GM23338 (cell line): ENCODE measurements at regions not wholly inside any gene's neighbourhood (a gene's known extent, or its start where the extent isn't known, plus 50 kb on each side); places are given as distances from the start of the nearest gene placed in this dataset.

Experiments
- ATAC-seq: fragments of 200-7000 bp; cut with Tn5 transposase; 3 replicates; pipeline ENCODE4 v1.9.1; 2020
- DNase-seq: peaks from one replicate; pipeline ENCODE4 v3.0.0-alpha.2; 2015; ENCODE audit warnings: low spot score
- H2AFZ ChIP-seq: fragments of 200-600 bp; sonication (generic); 2 replicates; pipeline ENCODE4 v1.8.0; 2016; ENCODE audit warnings: antibody characterized with exemption, mild to moderate bottlenecking, moderate library complexity
- H3F3A ChIP-seq: fragments of 200-600 bp; sonication (generic); replicated peaks from 2 replicates; pipeline ENCODE4 v1.8.0; 2017; ENCODE audit warnings: antibody characterized with exemption, mixed run types, low read depth
- H3K27ac ChIP-seq: fragments of 200-600 bp; sonication (generic); 2 replicates; pipeline ENCODE4 v1.6.1; 2016; ENCODE audit warnings: low read depth
- H3K27me3 ChIP-seq: fragments of 200-600 bp; sonication (generic); 2 replicates; pipeline ENCODE4 v1.8.0; 2016; ENCODE audit warnings: mild to moderate bottlenecking, mixed run types, moderate library complexity; ENCODE audit not compliant: insufficient read depth
- H3K36me3 ChIP-seq: fragments of 200-600 bp; sonication (generic); 2 replicates; pipeline ENCODE4 v1.8.0; 2016; ENCODE audit warnings: mild to moderate bottlenecking; ENCODE audit not compliant: insufficient read depth
- H3K4me1 ChIP-seq: fragments of 200-600 bp; sonication (generic); 2 replicates; pipeline ENCODE4 v1.8.0; 2016; ENCODE audit warnings: mild to moderate bottlenecking, moderate library complexity; ENCODE audit not compliant: insufficient read depth
- H3K4me2 ChIP-seq: fragments of 200-600 bp; sonication (generic); 2 replicates; pipeline ENCODE4 v1.7.1; 2017; ENCODE audit warnings: mixed run types
- H3K4me3 ChIP-seq: fragments of 200-600 bp; sonication (generic); 2 replicates; pipeline ENCODE4 v1.6.1; 2016; ENCODE audit warnings: mixed run types
- H3K79me2 ChIP-seq: fragments of 200-600 bp; sonication (generic); replicated peaks from 2 replicates; pipeline ENCODE4 v1.8.0; 2017; ENCODE audit warnings: mild to moderate bottlenecking; ENCODE audit not compliant: insufficient read depth
- H3K9me2 ChIP-seq: fragments of 200-600 bp; sonication (generic); 2 replicates; pipeline ENCODE4 v1.8.0; 2017; ENCODE audit not compliant: insufficient read depth
- H4K20me1 ChIP-seq: fragments of 200-600 bp; sonication (generic); replicated peaks from 2 replicates; pipeline ENCODE4 v1.8.0; 2017; ENCODE audit warnings: mild to moderate bottlenecking; ENCODE audit not compliant: insufficient read depth
- H3K27ac Mint-ChIP-seq: 2 replicates; pipeline ENCODE4 v1.8.0; 2020; ENCODE audit warnings: inconsistent platforms, mild to moderate bottlenecking, moderate library complexity, mixed read lengths
- H3K27me3 Mint-ChIP-seq: 3 replicates; pipeline ENCODE4 v1.8.0; 2022; ENCODE audit warnings: low read depth, mild to moderate bottlenecking, moderate library complexity, mixed read lengths, inconsistent platforms; ENCODE audit not compliant: insufficient read depth, poor library complexity
- H3K36me3 Mint-ChIP-seq: 3 replicates; pipeline ENCODE4 v1.8.0; 2021; ENCODE audit warnings: low read depth, mild to moderate bottlenecking, inconsistent platforms, moderate library complexity, mixed read lengths
- H3K4me1 Mint-ChIP-seq: 3 replicates; pipeline ENCODE4 v1.8.0; 2020; ENCODE audit warnings: mild to moderate bottlenecking, inconsistent platforms, mixed read lengths
- H3K4me3 Mint-ChIP-seq: 3 replicates; pipeline ENCODE4 v1.8.0; 2021; ENCODE audit warnings: moderate library complexity, mild to moderate bottlenecking, inconsistent platforms, mixed read lengths
- H3K9me3 Mint-ChIP-seq: 3 replicates; pipeline ENCODE4 v1.8.0; 2020; ENCODE audit warnings: moderate library complexity, mild to moderate bottlenecking, inconsistent platforms, mixed read lengths
- CREB1 ChIP-seq: fragments of 250-450 bp; sonication (Bioruptor Pico); IDR thresholded peaks from 2 replicates; pipeline ENCODE4 v1.5.0; 2020; ENCODE audit warnings: low read depth, mild to moderate bottlenecking, moderate library complexity
- EZH2phosphoT487 ChIP-seq: fragments of 200-600 bp; sonication (generic); IDR thresholded peaks from one replicate; pipeline ENCODE4 v1.8.1; 2018; ENCODE audit warnings: antibody characterized with exemption; ENCODE audit not compliant: unreplicated experiment
- JUNB ChIP-seq: IDR thresholded peaks from one replicate; pipeline ENCODE4 v1.6.1; 2016; ENCODE audit warnings: antibody characterized with exemption; ENCODE audit not compliant: unreplicated experiment
- NANOG ChIP-seq: IDR thresholded peaks from 2 replicates; pipeline ENCODE4 v1.6.1; 2016; ENCODE audit warnings: antibody characterized with exemption, borderline replicate concordance
- POLR2AphosphoS5 ChIP-seq: IDR thresholded peaks from 2 replicates; pipeline ENCODE4 v1.6.1; 2016; ENCODE audit warnings: antibody characterized with exemption, low read depth
- STAT1 ChIP-seq: IDR thresholded peaks from one replicate; pipeline ENCODE4 v1.6.1; 2016; ENCODE audit warnings: antibody characterized with exemption; ENCODE audit not compliant: unreplicated experiment
- TF ChIP-seq, protein P1 (sequence below), 2 experiments: fragments of 200-600 bp in 1 of 2; sonication (generic) in 1 of 2; conservative IDR thresholded peaks; 2 replicates each; pipeline versions ENCODE4 v1.5.1 to v1.6.1; 2016 to 2017; ENCODE audit warnings: antibody characterized with exemption in 2 of 2, low read depth in 2 of 2, mild to moderate bottlenecking in 2 of 2, moderate library complexity in 1 of 2
- TF ChIP-seq, protein P2 (sequence below): fragments of 250-450 bp; sonication (Bioruptor Pico); IDR thresholded peaks from 2 replicates; pipeline ENCODE4 v1.5.0; 2020; ENCODE audit warnings: mild to moderate bottlenecking, moderate library complexity

- peak; percentile 98 for ATAC-seq
- no peak overlapping the region for H3K27ac Mint-ChIP-seq
- no peak overlapping the region for H3K4me2 ChIP-seq
Measured at GRCh38 chr14:38405851-38406635, 150.2 kb upstream of the CLEC14A start.

GRCh38 chr14:38404616-38405015, 148.7 kb upstream of the CLEC14A start:
- H3K4me3 Mint-ChIP-seq = no peak overlapping the region
- no peak for ATAC-seq
- H4K20me1 ChIP-seq = no peaks in the 10 kb centered on the region
- no peak for DNase-seq
- no peak overlapping the region for H3K27ac ChIP-seq
- no peaks in the 10 kb centered on the region for H3K9me2 ChIP-seq
- H3K27ac Mint-ChIP-seq = no peak overlapping the region
- no peak overlapping the region for H2AFZ ChIP-seq
- H3K27me3 ChIP-seq = no peaks in the 10 kb centered on the region
- H3K36me3 Mint-ChIP-seq = no peaks in the 10 kb centered on the region
- H3K27me3 Mint-ChIP-seq = no peaks in the 10 kb centered on the region
- no peaks in the 10 kb centered on the region for H3K36me3 ChIP-seq
- H3F3A ChIP-seq = no peaks in the 10 kb centered on the region
- no peaks in the 10 kb centered on the region for H3K4me1 ChIP-seq
- no peaks in the 10 kb centered on the region for H3K9me3 Mint-ChIP-seq
- H3K4me3 ChIP-seq = no peak overlapping the region
- no peaks in the 10 kb centered on the region for H3K79me2 ChIP-seq
- H3K4me2 ChIP-seq = no peak overlapping the region
- H3K4me1 Mint-ChIP-seq = peaks cover 14% of the 10 kb centered on the region
- TF ChIP-seq, protein P1, sequence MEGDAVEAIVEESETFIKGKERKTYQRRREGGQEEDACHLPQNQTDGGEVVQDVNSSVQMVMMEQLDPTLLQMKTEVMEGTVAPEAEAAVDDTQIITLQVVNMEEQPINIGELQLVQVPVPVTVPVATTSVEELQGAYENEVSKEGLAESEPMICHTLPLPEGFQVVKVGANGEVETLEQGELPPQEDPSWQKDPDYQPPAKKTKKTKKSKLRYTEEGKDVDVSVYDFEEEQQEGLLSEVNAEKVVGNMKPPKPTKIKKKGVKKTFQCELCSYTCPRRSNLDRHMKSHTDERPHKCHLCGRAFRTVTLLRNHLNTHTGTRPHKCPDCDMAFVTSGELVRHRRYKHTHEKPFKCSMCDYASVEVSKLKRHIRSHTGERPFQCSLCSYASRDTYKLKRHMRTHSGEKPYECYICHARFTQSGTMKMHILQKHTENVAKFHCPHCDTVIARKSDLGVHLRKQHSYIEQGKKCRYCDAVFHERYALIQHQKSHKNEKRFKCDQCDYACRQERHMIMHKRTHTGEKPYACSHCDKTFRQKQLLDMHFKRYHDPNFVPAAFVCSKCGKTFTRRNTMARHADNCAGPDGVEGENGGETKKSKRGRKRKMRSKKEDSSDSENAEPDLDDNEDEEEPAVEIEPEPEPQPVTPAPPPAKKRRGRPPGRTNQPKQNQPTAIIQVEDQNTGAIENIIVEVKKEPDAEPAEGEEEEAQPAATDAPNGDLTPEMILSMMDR (conservative IDR thresholded peaks at IDR 0.05; ENCODE audit: low read depth in 2 of 2) = no peak
- TF ChIP-seq CREB1 (CRISPR knock-in tag) (no peak), JUNB (no peak), STAT1 (no peak), POLR2AphosphoS5 (no peak), NANOG (no peak)
- TF ChIP-seq, protein P2, sequence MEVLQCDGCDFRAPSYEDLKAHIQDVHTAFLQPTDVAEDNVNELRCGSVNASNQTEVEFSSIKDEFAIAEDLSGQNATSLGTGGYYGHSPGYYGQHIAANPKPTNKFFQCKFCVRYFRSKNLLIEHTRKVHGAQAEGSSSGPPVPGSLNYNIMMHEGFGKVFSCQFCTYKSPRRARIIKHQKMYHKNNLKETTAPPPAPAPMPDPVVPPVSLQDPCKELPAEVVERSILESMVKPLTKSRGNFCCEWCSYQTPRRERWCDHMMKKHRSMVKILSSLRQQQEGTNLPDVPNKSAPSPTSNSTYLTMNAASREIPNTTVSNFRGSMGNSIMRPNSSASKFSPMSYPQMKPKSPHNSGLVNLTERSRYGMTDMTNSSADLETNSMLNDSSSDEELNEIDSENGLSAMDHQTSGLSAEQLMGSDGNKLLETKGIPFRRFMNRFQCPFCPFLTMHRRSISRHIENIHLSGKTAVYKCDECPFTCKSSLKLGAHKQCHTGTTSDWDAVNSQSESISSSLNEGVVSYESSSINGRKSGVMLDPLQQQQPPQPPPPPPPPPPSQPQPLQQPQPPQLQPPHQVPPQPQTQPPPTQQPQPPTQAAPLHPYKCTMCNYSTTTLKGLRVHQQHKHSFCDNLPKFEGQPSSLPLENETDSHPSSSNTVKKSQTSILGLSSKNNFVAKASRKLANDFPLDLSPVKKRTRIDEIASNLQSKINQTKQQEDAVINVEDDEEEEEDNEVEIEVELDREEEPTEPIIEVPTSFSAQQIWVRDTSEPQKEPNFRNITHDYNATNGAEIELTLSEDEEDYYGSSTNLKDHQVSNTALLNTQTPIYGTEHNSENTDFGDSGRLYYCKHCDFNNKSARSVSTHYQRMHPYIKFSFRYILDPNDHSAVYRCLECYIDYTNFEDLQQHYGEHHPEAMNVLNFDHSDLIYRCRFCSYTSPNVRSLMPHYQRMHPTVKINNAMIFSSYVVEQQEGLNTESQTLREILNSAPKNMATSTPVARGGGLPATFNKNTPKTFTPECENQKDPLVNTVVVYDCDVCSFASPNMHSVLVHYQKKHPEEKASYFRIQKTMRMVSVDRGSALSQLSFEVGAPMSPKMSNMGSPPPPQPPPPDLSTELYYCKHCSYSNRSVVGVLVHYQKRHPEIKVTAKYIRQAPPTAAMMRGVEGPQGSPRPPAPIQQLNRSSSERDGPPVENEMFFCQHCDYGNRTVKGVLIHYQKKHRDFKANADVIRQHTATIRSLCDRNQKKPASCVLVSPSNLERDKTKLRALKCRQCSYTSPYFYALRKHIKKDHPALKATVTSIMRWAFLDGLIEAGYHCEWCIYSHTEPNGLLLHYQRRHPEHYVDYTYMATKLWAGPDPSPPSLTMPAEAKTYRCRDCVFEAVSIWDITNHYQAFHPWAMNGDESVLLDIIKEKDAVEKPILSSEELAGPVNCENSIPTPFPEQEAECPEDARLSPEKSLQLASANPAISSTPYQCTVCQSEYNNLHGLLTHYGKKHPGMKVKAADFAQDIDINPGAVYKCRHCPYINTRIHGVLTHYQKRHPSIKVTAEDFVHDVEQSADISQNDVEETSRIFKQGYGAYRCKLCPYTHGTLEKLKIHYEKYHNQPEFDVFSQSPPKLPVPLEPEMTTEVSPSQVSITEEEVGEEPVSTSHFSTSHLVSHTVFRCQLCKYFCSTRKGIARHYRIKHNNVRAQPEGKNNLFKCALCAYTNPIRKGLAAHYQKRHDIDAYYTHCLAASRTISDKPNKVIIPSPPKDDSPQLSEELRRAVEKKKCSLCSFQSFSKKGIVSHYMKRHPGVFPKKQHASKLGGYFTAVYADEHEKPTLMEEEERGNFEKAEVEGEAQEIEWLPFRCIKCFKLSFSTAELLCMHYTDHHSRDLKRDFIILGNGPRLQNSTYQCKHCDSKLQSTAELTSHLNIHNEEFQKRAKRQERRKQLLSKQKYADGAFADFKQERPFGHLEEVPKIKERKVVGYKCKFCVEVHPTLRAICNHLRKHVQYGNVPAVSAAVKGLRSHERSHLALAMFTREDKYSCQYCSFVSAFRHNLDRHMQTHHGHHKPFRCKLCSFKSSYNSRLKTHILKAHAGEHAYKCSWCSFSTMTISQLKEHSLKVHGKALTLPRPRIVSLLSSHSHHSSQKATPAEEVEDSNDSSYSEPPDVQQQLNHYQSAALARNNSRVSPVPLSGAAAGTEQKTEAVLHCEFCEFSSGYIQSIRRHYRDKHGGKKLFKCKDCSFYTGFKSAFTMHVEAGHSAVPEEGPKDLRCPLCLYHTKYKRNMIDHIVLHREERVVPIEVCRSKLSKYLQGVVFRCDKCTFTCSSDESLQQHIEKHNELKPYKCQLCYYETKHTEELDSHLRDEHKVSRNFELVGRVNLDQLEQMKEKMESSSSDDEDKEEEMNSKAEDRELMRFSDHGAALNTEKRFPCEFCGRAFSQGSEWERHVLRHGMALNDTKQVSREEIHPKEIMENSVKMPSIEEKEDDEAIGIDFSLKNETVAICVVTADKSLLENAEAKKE (CRISPR knock-in tag) = no peak

More at GRCh38 chr14:38405851-38406635, 150.2 kb upstream of the CLEC14A start:
- peak overlapping the region; percentile 67 for H2AFZ ChIP-seq
- peak; percentile 69 for DNase-seq
- Mint-ChIP-seq H3K4me3 (no peak overlapping the region), H3K4me1 (peaks cover 7% of the 10 kb centered on the region; the same call in 2 of the 3 replicates), H3K36me3 (no peaks in the 10 kb centered on the region), H3K27me3 (no peaks in the 10 kb centered on the region), H3K9me3 (no peaks in the 10 kb centered on the region)
- H3K36me3 ChIP-seq = no peaks in the 10 kb centered on the region
- H3K9me2 ChIP-seq = no peaks in the 10 kb centered on the region
- no peaks in the 10 kb centered on the region for H3K27me3 ChIP-seq
- no peak for TF ChIP-seq EZH2phosphoT487
- TF ChIP-seq, protein P1 (conservative IDR thresholded peaks at IDR 0.05; ENCODE audit: low read depth in 2 of 2) = peak in 1 of 2 experiments; percentile 25; a peak in 1 of 4 replicates
- no peaks in the 10 kb centered on the region for H3K79me2 ChIP-seq
- no peak overlapping the region for H3K27ac ChIP-seq
- no peaks in the 10 kb centered on the region for H3F3A ChIP-seq
- no peak overlapping the region for H3K4me3 ChIP-seq
- H4K20me1 ChIP-seq = no peaks in the 10 kb centered on the region
- H3K4me1 ChIP-seq = no peaks in the 10 kb centered on the region
